HG03565 (cell line): ENCODE measurements at regions not wholly inside any gene's neighbourhood (a gene's known extent, or its start where the extent isn't known, plus 50 kb on each side); places are given as distances from the start of the nearest gene placed in this dataset.

Source experiments
- ATAC-seq: cut with Tn5 transposase; IDR thresholded peaks from one replicate; pipeline ENCODE4 v1.9.1; 2021; ENCODE audit warnings: mild to moderate bottlenecking, moderate library complexity; ENCODE audit not compliant: unreplicated experiment

DNA sequence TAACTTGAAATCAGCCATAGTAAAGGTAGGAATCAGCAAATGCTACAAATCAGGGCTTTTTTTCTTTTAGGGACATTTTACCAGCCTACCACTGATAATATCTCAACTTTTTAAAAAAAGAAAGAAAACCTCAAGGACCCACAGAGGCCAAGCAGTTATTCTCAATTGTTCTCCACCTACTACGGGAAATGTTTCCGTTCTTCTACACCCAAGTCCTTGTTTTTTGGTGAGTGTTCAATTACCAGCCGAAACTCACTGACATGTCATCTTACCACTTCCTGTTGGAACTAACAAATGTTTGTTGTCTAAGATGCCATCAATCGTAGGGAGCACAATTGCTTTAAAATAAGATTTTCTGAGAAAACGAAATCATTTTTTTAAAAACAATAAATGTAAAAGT is 50.2 kb upstream of the CDK1 start:
- ATAC-seq, result no peak

DNA sequence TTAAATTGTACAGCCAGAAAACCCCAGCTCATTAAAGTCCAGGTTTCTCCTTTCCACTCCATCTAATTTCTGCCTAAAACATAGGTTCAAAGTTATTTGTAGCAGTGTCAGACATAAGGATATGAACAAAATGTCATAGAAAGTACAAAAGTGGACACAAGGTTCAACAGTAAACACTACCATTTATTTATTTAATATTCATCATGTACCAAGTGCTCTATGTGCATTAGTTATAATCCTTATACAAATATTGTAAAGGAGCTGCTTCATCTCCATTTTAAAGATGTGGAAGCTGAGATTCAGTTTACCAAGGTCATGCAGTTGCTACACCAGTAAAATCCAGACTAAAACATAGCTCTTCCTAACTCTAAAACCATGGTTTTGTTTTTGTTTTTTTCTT is 52.0 kb upstream of the CDK1 start:
- no peak for ATAC-seq

DNA sequence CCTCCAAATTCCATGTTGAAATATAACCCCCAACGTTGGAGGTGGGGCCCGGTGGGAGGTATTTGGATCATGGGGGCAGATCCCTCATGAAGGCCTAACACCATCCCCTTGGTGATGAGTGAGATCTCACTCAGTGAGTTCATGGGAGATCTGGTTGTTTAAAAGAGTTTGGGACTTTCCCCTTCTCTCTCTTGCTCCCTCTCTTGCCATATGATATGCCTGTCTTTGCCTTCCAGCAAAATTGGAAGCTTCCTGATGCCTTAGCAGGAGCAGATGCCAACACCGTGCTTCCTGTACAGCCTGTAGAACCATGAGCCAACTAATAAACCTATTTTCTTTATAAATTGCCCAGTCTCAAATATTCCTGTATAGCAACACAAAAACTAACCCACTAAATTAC is 55.7 kb upstream of the CDK1 start:
- ATAC-seq, result no peak

DNA sequence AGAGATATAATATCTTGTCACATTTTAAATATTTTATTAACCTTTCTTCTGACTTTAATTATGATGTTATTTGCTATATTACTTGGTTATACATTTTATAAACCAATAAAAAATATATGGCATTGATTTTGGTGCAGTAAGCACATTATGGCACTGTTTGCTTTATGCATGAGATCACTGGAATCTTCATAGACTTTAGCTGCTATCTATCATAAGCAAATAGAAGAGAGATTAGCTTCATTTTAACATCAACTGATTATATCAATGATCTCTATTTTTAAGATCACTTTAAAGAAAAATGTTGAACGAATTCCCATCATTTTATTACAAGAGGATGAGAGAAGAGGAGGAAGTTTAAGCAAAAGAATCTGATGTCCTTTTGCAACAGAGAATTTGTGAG is 58.6 kb upstream of the CDK1 start:
- no peak for ATAC-seq

DNA sequence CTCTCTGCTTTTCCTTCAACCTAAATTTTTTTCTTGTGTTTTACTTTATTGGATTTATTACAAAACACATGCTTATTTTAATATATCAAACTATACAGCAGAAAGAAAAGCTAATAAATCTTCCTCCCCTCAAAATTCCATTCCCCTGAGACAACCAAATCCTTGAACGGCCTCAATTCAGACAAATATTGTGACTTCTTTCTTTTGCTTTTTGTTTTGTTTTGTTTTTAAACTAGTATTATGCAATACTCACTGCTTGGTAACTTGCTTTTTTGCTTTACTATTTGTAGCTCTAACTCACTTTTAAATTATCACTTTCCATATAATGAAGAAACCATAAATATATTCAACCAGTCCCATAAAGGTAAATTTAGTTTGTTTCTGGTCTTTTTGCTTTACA is 59.4 kb upstream of the CDK1 start:
- no peak for ATAC-seq

DNA sequence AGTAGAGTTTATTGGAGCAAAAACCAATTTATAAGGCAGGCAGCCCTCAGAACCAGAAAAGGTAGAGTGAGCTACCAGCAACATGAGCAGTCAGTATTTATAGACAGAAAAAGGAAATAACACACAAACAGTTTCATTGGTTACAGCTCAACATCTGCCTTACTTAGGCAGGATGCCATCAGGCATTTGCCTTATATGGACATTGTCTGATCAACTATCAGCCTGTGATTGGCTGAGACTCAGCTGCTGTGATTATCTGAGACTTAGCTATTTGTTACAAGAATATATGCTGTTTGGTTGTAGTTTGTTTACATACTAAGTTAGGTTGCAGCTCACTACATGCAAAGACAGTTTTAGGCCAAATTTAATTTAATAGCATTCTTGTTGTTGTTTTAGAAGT is 60.4 kb upstream of the CDK1 start:
- ATAC-seq, result peak; percentile 86

DNA sequence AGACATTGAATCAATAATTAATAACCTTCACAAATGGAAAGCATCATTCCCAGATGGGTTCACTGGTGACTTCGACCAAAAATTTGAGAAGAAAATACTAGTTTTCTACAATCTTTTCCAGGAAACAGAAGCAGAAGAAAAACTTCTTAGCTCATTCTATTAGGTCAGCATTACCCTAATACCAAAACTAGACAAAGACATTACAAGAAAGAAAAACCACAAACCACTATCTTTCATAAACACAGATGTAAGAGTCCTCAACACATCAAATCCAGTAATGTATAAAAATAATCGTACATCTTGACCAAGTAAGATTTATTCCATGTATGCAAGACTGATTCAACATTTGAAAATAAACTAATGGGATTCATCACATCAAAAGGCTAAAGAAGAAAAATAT is 64.0 kb upstream of the CDK1 start:
- ATAC-seq, result peak; percentile 48

DNA sequence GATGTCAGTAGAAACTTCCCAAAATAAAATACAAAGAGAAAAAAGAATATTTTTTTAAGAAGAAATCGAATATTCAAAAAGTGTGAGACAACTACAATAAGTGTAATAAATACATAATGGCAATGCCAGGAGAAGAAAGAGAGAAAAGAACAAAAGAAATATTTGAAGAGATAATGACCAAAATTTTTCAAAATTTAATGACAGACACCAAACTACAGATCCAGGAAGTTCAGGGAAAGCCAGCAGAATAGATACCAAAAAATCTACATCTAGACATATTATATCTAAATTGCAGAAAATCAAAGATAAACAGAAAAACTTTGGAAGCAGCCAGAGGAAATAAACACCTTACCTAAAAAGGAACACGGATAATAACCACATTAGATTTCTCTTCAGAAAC is 66.8 kb upstream of the CDK1 start:
- no peak for ATAC-seq

DNA sequence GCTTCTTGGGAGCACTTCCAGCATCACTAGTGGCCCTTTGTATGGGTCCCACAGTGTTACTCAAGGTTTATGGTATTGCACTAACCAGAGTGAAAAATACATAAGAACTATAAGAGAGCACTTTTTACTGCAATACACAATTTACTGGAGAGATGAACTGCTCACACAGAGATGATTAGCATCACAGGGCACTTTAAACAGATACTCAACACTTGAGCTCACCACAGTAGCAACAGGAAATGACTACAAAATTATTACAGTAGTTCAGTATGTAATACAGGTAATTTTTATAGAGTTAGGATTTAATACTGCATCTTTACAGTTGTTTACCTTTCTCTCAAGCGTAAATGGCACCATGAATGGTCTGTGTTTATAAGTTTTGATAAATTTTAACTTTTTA is 68.2 kb upstream of the CDK1 start:
- no peak for ATAC-seq

DNA sequence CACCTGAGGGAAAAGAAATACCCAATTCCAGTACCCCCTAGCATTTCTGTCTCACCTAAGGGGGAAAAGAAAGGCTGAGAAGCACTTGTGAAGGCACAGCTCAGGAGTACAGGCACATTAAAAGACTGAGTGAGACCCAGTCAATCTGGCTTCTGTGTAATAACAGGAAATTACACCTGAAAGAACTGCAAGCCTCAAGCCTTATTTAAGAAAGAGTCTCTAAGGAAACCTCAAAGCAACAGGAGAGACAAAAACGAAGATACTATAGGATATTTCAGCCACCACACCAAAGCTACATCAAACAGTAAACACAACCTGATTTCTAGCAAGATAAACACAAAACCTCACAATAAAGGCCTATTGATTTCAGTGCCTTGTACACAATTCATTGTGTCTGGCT is 69.6 kb upstream of the CDK1 start:
- ATAC-seq, result no peak

DNA sequence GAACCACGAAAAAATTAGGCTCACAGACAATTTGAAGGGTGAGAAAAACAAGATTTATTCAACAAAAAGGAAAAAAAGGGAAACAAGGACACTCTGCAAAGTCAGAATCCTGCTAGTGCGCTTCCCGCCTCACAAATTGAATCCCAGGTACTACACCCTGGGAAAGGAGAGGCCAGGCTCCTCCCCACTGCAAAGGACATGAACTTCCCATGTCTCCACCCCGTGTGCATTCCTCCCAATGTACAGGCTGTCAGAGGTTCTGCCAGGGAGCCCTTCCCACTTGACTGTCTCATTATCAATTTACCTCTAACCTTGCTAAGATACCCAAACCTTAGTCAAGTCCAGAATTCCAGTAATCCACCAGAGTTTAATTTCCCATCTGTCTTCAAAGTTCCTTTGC is 70.4 kb upstream of the CDK1 start:
- no peak for ATAC-seq

DNA sequence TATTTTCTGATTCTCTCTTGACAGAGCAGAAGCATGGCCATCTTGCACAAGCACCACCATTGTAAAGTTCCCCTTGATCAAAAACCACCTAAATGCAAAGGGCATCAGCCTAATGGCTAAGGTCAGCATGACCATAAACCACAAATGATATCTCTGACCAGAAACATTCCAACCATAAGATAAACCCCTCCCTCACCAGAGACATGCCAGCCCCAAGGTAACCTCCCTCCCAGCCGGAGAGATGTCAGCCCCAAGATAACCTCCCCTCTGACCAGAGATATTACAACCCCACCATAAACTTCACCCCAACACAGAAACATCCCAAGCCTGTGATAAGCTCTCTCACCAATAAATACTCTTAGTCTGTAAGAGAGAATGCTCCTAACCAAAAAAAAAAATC is 72.1 kb upstream of the CDK1 start:
- ATAC-seq, result no peak

DNA sequence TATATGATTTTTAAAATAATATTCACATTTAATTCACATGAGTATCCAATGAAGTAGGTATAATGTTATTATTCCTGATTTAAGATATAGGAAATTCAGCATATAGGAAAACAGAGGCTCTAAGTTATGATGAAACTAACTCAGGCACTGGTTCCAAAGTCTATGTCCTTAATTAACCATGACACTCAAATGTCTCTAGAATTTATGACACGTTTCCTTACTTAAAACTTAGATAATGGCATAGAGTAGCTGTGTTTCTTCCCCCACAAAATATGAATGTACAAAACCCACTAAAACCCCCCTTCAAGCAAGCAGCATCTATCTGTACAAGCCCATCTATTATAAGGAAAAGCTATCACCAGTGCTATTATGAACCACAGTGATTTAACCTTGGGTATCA is 72.9 kb upstream of the CDK1 start:
- ATAC-seq, result no peak

DNA sequence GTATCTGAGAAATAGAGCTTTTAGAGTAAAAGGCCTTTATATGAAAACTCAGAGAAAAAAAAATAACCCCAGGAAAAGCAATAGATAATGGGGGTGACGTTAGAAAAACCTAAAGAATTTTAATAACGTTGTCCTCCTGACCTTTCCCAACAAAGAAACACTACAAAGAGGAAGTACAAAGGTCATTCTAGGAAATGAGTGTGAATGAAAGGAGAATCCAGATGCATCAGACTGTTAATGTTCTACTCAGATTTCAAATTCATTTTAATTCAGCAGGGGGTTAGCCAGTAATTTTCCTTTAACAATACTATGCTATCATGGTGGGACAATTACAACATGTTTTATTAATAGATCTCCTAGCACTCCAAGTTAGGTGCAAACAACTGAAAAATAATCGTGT is 73.8 kb upstream of the CDK1 start:
- ATAC-seq, result no peak

DNA sequence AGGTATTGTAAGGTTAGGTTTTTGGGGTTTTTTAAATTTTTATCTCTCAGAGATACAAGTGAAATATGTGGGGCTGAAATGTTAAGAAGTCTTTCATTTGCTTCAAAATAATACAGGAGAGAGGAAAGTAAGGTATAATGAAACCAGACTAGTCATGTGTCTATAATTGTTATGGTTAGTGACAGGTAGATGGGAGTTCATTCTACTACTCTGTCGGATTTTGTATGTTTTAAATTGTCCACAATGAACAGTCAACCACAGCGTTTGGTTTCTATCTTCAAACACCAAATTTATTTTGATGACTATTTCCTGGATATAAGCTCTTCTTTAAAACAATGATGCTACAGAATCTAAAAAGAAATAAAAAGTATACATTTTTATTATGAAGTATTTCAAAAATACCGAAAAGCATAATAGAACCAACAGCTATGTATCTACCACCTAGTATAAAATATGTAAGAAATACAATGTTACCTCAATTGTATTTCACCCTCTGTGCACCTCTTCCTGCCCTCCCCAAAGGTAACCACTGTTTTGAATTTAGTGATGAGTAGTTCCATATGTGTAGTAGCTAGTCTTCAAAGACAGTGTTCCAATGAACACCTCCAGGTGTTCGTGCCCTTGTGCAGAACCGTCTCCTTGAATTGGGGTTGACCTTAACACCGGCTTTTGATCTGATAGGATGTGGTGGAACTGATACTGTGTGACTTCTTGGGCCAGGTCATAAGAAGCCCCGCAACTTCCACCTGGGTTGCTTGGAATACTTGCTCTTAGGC is 74.8 kb upstream of the CDK1 start:
- ATAC-seq, result no peak

DNA sequence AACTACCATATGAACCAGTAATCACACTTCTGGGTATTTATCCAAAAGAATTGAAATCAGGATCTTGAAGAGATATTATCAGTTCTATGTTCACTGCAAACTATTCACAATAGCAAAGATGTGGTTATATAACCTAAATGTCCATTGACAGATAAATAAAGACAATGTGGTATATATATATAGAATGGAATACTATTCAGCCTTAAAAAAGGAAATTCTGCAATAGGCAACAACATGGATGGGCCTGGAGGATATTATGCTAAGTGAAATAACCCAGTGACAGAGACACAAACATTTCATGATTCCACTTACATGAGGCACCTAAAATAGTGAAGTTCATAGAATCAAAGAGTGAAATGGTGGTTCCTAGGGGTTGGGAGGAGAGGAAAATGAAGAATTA is 90.6 kb upstream of the CDK1 start:
- ATAC-seq, result no peak

DNA sequence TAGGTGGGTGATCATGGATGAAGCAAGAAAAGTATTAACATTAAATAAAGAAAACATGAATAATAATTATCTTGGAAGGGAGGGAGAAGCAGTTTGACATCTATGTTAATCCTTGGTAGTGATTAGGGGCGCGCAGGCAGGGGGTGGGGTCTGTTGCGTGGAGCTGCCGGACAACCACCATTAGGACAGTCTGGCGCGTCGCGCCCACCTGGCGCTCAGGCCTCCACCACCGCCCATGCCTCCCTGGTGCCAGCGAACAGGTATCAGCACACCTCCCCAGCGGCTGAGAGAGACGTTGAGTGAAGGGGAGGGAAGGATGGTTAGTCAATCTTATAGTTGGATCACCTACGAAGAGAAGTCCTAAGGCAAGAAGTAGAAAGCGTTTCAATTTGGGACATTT is 94.2 kb upstream of the CDK1 start:
- no peak for ATAC-seq

DNA sequence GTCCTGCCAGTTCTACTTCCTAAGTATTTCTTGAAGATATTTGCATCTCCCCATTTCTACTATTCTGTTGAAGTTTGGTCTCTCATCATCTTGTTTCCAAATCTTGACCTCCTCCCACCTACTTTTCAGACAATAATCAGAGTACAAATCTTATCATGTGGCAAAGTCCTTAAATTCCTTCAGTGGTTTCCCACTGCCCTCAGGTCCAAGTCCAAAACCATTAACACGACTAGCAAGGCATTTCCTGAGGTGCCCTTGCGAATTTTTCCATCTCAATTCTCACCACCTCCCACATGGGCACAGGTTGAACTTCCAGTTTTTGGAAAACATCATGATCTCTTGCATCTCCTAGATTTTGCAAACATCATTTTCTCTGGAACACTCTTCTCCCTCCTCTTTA is 97.2 kb upstream of the CDK1 start:
- no peak for ATAC-seq

DNA sequence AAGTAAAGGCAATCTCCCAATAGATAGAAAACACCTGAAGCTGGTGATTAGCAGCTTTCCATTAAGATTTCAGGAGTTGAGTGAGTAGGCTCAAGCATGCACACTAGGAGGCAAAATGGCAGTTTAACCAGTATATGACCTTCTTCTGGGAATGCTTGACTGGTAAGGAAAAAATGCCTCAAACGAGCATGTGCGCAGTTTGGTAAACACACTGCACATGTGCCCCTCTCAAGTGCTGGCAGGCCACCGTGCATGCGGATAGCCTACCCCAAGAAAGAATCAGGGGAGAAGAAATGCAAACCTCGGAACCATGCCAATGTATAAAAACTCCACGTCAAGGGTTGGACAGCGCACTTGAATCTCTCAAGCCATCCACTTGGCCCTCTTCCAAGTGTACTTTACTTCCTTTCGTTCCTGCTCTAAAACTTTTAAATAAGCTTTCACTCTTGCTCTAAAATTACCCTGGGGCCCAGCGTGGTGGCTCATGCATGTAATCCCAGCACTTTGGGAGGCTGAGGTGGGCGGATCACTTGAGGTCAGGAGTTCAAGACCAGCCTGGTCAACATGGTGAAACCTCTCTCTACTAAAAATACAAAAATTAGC is 98.8 kb upstream of the CDK1 start:
- ATAC-seq, result no peak

DNA sequence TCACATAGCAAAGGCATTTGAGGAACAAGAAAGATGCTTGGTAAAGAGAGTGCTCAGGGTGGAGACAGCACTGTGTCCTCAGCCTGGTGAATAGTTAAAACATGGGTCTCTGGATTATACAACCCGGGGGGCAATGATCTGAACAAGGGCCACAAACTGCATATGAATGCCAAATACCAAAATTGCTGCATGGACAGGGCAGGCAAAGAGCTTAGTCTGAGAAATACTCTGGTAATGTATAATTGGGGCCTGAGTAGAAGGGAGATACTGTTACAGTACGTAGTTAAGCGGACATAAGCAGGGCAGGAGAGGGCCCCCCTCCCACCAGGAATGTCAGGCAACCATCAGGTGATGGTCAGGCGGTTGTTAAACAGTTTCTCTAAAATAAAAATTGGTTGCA is 99.3 kb upstream of the CDK1 start:
- ATAC-seq, result no peak

DNA sequence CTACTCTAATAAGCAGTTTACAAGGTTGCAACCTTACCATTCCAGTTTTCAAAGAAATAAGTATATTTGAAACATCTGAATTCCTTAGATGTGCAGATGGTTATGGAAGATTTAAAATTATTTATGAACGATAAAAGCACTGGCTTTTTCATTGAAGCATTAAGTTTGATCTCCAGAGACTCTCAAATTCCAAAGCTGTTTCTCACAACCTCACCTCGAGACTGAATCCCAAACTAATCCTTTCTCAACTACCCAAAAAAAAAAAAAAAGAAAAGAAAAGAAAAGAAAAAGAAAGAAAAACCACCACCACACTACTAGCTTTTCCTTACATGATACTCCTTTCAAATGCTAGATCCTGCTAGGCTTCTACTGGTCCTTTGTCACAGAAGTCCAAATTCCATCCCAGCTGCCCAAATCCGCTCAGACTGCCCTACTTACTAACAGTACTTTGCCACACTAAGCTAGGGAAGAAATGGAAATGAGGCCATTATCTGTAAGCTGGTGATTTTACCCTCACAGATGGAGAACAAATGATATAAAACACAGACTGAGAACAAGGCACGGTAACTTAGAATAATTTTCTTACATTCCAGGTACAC is 100.6 kb upstream of the CDK1 start:
- no peak for ATAC-seq

DNA sequence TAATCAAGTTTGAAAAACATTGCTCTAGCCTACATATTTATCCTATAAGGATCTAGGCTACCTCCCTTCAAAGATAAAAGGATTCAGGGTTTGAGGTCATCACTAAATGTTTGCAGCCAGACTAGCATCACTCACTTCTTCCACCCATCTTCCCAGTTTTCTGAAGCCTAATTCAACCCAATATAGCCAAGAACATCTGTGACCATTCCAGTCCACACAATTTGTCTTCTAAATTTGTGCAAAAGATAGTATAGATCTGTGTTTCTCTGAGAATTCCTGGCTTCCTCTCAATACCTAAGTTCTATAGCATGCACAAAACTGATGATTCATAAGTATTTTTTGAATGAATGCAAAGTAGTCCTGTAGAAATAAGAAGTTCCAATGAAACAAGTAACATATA is 103.0 kb upstream of the CDK1 start:
- no peak for ATAC-seq

DNA sequence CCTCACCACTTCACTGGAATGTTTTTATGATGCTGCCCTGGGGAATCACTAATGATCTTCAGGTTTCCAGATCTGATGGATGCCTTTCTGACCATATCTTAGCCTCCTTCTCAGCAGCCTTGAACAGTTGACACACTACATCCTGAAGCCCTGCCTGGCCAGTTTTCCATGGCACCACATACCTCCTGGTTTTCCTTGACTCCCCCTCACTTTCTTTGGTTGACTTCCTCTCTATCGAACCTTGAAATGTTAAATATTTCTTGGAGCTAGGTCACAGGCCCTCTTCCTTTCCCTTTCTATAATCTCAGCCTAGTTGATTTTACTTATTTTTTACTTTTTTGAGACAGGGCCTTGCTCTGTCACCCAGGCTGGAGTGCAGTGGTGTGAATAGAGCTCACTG is 108.8 kb upstream of the CDK1 start:
- no peak for ATAC-seq
